ENCODE measurements at regions not wholly inside any gene's neighbourhood (a gene's known extent, or its start where the extent isn't known, plus 50 kb on each side); places are given as distances from the start of the nearest gene placed in this dataset.
"Not testable (repeated sequence)": the region's sequence is repeated elsewhere in the genome, so short reads cannot be mapped to it uniquely, and the experiment has no call there.

GRCh38 chr19:28454083-28454482 is 758.9 kb downstream of the UQCRFS1 start:
- no peak for DNase-seq

GRCh38 chr19:28453420-28453819 is 759.5 kb downstream of the UQCRFS1 start:
- DNase-seq: no peak

- no peak for DNase-seq
Measured at GRCh38 chr19:28449803-28450202, 763.1 kb downstream of the UQCRFS1 start.

GRCh38 chr19:28446511-28446910 is 766.4 kb downstream of the UQCRFS1 start:
- no peak for DNase-seq

- no peak for DNase-seq
Measured at GRCh38 chr19:28445826-28446225, 767.1 kb downstream of the UQCRFS1 start.

DNA sequence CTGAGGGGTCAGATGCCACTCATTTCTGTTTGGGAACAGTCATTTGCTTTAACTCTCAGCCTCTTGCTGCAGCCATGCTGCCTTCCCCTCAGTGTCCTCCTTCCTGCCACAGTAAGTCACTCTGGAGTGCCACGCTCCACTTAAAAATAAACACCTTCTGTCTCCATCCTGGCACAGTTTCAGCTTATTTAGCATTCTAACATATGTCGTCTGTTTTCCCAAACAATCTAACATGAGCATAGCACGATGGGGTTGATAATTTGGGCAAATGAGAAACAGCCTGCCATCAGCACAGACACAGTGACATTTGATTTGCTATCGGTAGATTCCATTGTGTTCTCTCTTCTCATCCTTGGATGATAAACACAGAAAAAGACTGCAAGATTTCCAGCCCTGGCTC is 768.6 kb downstream of the UQCRFS1 start:
- DNase-seq: no peak

GRCh38 chr19:28443361-28443760 is 769.6 kb downstream of the UQCRFS1 start:
- DNase-seq: no peak

DNA sequence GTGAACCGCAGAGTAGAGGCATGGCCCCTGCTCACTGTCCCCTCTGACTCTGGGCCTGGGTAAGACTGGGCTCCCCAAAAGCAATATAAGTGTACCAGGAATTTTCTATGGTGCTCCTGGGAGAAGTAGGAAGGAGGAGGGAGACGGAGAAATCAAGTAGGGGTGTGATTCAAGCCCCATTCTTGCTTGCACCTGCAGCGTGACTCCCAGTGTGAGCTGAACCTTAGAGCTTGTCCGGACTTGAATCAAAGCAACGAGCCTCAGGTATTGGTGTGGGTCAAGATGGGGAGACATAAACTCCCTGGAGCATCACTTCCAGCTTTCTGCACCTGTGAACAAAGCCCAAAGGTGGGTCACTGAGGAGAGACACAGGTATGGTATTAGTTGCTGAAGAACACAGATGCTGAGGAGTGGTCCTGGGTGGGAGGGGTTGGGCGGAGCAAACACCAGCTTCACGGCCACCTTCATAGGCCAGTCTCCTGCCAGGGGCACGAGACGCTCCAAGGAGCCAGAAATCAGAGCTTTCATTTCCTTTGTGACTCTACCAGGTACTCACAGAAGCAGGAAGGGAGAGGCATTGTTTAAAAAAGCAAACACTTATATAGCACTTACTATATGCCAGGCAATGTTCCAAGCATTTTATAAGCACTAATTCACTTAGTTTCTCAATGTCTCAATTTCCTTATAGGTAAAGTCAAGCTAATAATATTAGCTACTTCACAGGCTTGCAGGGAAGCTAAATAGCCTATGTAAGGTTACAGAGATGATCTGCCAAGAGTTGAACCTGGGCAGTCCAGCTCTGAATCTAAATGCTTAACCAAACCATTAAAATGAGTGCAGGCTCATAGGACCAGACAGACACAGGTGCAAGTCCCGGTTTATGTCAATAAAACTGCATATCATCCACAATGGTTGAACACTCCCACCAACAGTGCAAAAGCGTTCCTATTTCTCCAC is 775.3 kb downstream of the UQCRFS1 start:
- DNase-seq: no peak

DNA sequence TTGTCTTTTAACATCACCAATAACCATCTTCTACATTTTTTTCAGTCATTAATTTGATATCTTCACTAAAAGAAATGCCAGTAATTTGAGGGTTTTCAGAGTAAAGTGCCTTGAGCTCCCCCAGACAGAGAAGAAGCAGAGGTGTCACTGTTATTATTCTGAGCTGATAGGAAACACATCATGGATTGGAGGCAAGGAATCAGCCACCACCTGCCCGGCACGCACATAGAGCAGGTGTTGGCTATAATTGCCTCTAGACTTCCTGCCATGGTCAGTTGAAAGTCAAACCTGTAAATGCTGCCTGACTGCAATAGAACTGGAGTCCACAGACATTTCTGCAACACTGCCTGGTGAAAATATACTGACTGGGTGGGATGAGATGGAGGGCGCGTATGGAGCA is 776.6 kb downstream of the UQCRFS1 start:
- DNase-seq: no peak

DNA sequence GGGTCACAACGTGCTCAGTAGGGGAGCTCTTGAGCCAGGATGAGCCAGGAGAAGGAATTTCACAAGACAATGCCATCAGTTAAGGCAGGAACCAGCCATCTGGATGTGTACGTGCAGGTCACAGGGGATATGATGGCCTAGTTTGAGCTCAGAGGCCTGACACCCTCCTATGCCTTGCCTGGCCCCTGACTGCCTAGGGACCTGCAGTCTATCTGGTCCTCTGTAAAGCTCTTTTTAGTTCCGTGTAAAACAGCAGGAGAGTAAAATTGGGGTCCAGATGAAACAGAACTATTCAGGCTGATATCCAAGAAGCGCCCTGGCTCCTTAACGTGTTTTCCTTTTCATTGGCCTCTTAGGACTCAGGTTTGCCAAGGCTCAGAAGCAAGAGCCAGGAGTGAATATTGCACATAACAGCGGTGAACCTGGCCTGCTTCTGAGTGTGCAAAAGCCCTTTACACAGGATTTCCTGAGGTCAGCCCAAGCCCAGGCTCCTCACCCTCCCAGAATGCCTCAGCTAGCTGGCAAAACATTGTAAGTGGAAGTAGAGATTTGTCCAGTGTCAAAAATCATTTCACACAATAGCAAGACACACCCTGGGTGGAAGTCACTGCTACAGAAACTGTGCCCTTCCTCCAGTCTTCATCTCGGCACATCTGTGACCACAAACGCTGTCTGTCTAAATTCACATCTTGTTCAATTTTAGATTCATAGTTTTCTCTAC is 777.2 kb downstream of the UQCRFS1 start:
- no peak for DNase-seq

GRCh38 chr19:28434794-28435193 is 778.2 kb downstream of the UQCRFS1 start:
- DNase-seq: not testable (repeated sequence)

DNA sequence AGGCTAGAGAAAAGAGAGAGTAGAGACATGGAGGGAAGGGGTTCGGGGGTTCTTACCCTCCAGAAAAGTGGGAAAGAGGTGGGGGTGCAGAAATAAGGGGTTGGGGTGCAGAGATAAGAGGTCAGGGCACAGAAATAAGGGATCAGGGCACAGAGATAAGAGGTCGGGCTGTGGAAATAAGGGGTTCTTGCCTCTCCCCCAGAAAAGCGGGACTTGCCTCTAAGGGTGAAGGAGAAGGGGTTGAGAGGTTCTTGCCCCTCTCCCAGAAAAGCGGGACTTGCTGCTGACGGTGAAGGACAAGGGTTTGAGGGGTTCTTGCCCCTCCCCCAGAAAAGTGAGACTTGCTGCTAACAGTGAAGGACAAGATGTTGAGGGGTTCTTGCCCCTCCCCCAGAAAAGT is 778.6 kb downstream of the UQCRFS1 start:
- DNase-seq: not testable (repeated sequence)

DNA sequence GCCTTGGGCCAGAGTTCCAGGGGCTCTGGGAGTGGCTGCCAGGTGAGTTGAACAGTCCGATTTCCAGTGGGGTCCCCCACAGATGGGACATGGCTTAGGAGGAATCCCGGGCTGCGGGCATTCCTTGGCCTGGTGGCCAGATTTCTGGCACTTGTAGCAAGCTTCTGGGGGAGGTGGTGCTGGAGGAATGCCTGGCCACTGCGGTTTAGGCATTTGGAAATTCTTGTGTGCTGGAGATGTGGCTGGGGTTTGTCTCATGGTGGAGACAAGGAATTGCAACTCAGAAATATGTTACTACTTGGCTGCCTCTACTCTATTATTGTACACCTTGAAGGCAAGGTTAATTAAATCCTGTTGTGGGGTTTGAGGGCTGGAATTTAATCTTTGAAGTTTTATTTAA is 779.8 kb downstream of the UQCRFS1 start:
- DNase-seq: not testable (repeated sequence)

- DNase-seq: no peak
Measured at GRCh38 chr19:28430214-28430613, 782.7 kb downstream of the UQCRFS1 start.

- DNase-seq: no peak
Measured at GRCh38 chr19:28429356-28429755, 783.6 kb downstream of the UQCRFS1 start.

DNA sequence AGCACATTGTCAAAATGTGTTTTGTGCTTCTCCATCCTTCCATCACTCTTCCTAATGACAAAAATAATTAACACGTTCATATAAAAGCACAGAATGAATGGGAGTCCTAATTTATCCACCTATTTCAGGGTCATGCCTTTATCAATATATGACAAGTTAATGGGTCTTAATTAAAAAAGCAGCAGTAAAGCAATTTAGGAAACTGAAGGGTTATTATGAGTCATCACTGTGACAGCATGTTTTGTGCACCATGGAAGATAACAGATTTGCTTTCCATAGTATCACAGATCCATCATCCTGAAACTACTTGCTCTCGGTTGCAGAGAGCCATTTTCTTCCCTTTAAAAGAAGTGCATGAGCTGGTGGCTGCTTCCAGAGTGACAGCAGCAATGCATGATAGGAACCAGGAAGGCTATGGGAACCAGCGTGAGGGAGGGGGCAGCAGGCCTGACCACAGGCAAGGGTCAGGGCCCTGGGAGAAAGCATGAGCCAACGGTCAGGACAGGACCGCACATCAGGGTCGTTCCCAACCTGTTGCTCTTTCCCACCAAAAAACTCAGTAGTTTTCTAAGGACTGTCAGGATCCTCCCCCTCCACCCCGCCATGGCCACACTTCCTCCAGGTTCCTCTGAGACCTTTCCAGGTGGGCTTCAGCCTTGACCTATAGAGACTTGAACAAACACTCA is 784.1 kb downstream of the UQCRFS1 start:
- no peak for DNase-seq

DNA sequence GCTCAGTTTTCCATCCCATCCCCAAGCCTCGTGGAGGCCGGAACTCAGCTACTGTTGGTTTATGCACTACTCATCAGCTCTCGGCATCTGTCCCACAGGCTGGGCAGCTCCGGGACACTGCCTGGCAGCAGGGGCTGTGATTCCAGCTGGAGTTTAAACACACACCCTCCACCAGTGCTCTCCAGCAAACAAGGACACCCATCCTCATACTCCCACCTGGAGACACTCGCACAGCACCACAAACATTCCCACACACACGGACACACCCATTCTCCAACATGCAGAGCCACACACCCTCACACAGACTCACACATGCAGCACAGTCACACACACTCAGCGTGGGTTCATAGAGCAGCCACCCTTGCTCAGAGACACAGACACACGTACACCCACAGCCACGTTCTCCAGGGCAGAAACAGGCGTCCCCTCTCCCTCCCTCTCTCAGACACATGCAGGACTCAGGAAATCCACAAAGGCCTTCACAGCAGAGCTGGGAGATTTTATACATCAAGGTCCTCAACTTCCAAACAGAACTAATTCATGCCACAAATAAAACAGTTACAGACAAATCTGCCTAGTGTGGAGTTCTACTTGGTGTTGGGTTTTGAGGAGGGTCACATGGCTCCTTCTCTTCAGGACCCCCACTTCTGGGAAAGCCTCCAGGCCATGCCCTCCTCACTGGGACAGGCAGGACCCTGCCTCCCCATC is 785.4 kb downstream of the UQCRFS1 start:
- DNase-seq: no peak

DNA sequence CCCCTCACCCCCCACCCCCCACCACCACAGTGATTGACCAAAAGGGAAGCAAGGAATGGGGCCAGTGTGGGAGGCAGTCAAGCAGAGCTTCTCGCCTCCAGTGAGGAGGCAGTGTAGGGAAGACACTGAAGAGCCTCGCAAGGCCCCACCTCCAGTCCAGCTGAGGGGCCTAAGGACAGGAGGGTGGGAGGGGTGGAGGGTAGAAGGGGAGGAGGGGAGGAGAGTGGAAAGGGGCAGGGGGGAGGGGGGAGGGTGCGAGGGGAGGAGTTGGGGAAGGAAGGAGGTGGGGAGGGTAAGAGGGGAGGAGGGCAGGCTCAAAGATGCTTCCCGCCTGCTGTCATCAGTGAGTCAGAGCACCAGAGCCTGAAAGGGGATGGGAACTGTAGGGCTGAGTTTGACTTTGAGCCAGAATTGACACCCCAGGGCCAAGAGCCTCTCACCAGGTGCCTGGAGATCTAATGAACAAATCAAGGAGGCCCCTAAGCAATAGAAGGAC is 786.2 kb downstream of the UQCRFS1 start:
- no peak for DNase-seq

- DNase-seq: no peak
Measured at GRCh38 chr19:28426110-28426729, 786.7 kb downstream of the UQCRFS1 start.

DNA sequence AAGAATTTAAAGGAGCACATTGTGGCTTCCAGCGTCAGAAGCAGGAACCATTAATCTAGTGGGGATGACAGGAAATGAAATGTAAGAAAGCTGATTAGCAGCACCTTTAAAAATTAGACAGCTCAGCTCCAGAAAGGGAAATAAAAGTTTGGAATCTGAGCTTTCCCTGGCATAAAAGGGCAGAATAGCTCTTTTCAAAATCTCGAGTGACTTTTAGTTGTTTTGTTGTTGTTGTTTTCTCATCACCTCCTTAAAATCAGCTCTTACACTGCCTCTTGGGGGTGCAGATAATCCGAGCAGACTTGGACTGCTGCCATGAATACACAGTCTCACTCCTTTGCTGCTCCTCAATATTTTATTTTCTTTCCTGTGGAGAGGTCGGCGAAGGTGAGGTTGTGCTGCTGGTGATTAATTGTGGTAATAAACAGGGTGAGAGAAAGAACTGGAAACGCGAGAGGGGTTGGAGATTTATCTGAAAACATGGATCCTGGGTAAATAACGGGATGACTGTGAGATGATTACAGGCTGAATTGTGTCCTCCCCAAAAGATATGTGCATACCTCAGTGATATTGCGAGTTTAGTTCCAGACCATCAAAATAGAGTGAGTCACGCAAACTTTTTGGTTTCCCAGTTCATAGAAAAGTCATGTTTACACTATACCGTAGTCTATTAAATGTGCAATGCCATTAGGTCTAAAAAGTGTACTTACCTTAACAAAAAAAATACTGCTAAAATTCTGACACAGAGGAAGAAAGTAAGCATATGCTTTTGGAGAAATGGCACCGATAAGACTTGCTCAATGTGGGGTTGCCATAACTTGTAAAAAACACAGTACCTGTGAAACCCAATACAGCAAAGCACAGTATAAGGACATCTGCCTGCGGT is 787.7 kb downstream of the UQCRFS1 start:
- no peak for DNase-seq

GRCh38 chr19:28424662-28425045 is 788.3 kb downstream of the UQCRFS1 start:
- DNase-seq: no peak
